Mammary epithelial cell (primary cell): ENCODE measurements at regions not wholly inside any gene's neighbourhood (a gene's known extent, or its start where the extent isn't known, plus 50 kb on each side); places are given as distances from the start of the nearest gene placed in this dataset.

ENCODE experiments used
- CTCF ChIP-seq, 2 donors: IDR thresholded peaks in 1 of 2; conservative IDR thresholded peaks in 1 of 2; 2 replicates each; pipeline ENCODE4 v1.5.1; 2011 to 2012; ENCODE audit warnings: inconsistent platforms in 2 of 2, low read length in 2 of 2, mild to moderate bottlenecking in 2 of 2, control low read depth in 1 of 2, low read depth in 1 of 2; ENCODE audit not compliant: insufficient read depth in 1 of 2; ENCODE audit errors: extremely low read depth in 1 of 2
- EZH2 ChIP-seq: IDR thresholded peaks from 2 replicates; pipeline ENCODE4 v1.6.1; 2012; ENCODE audit warnings: low read length, inconsistent platforms, borderline replicate concordance

GRCh38 chr13:54366728-54367127 lies 1338.1 kb downstream of the OLFM4 start:
- no peak for TF ChIP-seq CTCF (conservative IDR thresholded peaks at IDR 0.05 in 1 of 2, IDR thresholded peaks at IDR 0.05 in 1 of 2; ENCODE audit: extremely low read depth in 1 of 2, insufficient read depth in 1 of 2, low read depth in 1 of 2, low read length in 2 of 2)
- no peak for TF ChIP-seq EZH2
